ENCODE measurements at regions not wholly inside any gene's neighbourhood (a gene's known extent, or its start where the extent isn't known, plus 50 kb on each side); places are given as distances from the start of the nearest gene placed in this dataset.

DNA sequence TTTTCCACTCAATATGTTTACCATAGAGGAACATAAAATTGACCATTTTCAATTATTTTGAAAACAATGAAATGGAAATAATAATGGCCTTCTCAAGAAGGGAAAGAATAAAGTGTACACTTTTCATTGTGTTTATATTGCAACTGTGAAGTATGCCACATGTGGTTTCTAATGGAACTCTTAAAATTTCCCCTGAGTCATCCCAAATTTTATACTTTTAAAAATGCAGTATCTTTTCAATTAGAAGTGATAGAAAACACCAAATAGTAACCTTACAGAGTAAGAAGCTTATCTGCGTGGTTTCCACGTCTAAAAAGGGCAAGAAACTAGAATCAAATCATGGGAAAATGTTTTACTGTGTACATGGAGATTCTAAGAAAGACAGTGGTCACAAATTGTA, 70.0 kb downstream of the SCG2 start:
- no peak for DNase-seq

DNA sequence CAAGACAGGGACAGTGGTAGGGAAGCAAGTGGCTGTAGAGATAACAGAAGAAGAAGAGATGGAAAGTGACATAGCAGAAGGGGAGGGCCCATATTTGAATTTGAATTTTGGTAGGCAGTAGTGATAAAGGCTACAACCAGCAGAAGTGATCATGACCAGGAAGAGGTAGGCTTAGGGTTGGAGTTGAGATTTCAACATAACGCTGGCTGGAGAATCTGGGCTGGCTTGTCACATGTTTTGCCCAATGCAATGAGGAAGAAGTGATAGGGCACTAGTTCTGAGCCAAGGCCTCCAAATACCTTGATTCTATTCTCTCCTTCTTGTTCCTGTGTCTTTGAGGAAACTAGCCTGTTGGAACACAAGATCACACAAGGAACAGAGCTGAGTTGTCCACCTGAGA, 69.4 kb downstream of the SCG2 start:
- DNase-seq: no peak

DNA sequence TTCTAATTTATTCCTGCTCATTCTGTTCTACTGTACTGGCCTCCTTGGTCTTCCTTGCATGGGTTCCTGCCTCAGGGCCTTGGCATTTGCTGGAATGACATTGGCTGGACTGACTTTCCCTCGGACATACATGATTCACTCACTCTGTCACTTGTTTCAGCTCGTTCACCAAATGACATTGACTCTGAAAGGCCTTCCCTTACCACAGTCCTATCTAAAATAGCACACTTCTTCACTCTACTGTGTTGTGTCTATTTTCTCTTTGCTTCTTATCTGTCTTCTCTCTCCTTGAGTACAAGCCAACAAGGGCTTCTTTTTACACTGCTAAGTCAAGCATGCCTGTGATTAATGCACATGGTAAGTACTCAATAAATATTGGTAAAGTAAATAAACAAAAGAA, 65.6 kb downstream of the SCG2 start:
- no peak for DNase-seq

DNA sequence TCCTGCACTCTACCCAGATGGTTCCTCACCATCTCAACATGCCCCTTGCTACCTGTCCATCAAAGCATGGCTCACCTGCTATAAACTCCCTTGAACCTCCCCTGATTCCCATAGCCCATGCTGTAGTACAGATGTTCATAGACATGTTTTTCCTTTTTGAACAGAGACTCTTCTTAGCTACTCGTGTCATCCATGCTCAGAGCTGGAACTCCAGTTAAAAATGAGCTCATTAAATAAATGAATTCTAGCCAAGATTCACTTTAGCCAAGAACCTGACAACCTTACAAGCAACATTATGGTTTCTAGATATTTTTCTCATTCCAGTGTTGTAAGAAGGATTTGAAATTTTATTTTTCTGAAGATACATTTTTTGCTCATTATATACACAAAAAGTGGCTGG, 65.0 kb downstream of the SCG2 start:
- DNase-seq: no peak

DNA sequence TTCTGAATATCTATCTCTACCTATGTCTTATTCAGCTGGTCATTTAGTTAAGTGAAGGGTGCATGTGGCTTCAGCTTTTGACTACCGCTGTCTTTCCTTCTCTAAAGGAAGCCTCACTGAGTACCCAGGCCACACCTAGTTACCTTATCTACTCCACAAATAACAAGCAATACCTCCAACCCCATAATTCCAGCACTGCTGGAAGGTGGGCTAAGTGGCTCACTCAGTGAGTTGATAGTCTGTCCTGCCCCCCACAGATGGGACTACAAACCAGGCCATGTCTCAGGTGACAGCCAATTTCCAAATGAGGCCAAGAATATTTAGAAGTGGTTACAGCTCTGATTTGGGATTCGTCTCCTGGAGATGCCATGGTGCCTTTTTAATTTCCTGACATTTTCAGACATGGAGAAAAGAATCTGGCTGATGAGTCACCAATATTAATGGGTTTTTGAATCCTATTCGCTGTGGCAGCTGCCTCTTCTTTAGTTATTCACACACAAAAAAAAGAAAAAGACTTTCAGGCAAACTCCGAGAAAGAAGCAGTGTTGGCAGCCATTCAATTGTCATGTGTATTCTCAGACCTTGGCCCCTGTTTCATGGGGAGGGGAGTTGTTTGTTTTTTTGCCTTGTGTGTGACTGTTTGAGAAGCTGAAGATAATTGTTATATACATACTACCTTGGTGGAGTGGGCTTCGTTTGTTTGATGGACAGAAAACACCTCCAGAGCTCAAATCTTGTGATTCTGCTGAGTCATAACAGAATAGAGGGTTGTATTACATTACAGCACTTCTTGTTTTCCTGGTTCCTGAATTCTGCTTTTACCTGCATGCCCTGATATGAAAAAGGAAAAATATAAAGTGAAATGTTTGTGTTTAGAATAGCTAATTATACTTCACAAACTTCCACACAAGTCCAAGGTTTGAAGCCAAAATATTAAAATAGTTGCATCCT, 64.2 kb downstream of the SCG2 start:
- DNase-seq: no peak

DNA sequence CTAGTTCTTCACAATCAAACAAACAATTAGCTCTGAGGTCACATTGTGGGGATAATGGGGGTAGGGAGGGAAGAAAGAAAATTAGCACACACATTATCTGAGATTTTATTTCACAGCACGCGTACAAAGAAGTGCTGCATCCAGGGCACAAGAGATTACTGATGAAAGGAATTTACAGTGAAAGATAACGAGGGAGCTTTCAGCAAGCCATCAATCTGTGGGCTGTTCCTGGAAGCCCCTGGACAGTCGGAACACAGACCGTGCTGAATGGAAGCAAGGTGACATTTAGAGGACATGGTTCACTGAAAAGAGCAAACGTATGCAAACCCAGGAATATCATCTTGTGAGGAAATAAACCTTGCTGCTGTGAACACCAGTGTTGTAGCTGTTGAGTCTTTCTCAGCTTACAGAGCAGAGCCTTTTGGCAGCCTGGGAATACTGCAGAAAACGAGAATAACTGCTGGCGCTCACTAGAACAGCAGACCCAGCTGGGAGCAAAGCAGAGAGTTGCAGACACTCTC, 63.2 kb downstream of the SCG2 start:
- no peak for DNase-seq

DNA sequence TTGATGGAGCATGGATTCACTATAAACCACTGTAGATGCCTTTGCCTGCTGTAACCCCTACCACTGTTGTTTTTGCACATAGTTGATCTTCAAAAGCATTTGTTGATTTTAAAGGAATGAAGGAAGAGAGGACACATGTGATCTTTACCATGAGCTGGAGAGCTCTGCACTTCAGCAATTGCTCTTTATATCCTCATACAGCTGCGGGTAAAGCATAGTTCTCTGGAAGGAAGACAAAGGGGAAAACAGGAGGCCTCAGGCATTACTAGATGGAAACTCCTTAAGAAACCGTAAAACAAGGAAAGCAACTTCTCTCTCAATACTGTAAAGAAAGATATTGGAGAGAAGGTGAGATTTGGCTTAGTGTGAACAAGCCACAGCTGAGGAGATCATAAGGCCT, 60.6 kb downstream of the SCG2 start:
- DNase-seq: no peak

DNA sequence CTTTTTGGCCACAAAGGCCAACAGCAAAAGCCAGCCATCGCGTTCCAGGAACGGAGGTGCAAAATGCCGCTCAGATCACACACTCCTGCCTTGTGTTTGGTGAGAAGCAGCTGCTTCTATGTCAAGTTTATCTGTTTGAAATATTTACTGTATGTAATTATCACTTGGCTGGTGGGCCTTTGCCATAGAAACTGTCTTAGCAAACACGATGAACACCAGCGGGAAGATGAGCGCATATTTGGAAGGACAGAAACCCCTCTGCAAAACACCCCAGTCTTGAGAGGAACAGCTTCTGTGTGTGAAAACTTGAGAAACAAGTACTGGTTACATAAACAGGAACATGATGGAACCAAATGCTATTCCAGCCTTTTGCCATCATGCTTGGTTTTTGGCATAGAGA, 59.7 kb downstream of the SCG2 start:
- no peak for DNase-seq

DNA sequence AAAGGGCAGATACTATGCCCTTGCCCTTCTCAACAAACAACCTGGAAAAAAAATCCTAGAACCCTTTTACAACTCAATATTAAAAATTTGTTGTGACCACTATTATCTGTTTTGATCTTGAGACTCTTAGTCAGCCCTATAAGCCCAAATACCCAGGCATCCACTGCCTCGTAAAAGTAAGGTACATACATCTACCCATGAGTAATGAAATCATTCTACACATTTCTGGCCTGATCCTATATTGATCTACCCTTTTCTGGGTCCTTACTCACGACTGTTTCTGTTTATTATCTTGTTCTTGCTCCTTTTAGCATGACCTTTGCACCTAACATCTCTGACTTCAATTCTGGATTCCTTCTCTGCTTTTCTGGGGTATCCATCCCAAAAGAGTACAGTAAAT, 56.8 kb downstream of the SCG2 start:
- DNase-seq: no peak

DNA sequence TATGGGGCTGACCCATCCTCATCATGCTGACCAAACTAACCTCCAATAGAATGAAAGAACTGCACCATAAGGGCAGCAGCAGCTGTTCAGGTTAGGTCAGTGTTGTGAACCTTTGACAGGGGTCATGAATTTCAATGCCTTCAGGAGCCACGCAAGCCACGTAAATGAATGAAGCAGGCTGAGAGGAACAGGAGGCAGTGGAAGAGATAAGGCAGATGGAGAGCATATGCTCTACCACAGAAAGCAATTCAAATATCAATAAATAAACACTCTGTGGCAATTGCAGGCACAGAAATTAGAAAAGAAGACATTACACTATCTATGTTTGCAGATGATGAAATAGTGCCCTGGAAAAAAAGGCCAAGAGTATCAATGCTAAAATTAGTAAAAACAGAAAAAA, 56.3 kb downstream of the SCG2 start:
- no peak for DNase-seq

Data from CD4-positive, alpha-beta T cell treated with Interleukin-12 subunit alpha and Interleukin-12 subunit beta, for 1 hour (primary cell).